ENCODE measurements at regions not wholly inside any gene's neighbourhood (a gene's known extent, or its start where the extent isn't known, plus 50 kb on each side); places are given as distances from the start of the nearest gene placed in this dataset.

DNA sequence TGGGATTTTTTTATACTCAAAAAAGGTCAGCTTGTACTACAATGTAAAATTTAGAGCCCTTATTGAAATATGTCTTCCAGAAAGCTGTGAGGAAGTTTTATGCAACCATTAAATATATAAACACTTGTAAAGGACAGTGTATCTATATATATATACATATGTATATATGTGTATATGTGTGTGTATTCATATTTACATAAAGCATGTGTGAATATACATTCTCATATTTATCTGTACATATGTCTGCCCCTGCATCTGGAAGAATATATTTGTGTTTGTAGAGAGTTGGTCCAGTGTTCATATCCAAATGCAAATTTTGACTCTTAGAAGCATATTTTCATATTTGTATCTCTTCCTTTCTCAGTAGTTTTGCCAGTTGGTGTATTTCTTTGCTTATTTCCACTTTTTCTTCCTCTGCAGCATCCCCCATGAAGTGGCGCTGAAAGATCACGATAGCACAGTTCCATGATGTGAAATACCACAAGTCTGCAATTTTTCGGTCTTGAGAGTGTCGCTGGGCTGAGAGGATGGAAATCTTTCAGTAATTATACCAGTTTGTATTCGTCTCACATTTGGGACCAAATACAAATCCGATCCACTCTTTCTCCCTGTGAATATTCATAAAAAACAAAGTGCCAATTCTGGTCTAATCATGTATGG, 311.7 kb upstream of the DPH6 start:
- DNase-seq = no peak

GRCh38 chr15:35858707-35859106, 312.7 kb upstream of the DPH6 start:
- no peak for DNase-seq

- DNase-seq = no peak
Measured at GRCh38 chr15:35863655-35864054, 317.7 kb upstream of the DPH6 start.

- no peak for DNase-seq
Measured at GRCh38 chr15:35867356-35867755, 321.4 kb upstream of the DPH6 start.

DNA sequence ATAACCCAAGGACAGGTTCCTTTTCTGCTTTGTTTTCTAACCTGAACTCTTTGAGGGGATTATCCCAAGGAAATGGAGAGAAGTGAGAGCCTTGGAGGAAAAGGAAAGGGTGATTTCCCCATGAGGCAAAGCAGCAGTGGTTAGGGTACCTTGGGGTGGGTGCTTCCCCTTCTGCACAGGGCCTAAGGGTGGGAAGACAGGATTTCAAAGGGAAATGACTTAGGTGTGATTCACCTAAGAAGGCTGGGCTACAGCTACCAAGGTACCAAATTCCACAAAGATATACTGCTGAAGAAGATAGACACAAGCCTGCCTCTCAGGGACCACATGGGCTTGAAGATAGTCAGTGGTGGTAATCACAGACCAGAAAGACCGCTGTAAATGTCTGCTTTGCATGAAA, 325.3 kb upstream of the DPH6 start:
- DNase-seq = no peak

- no peak for DNase-seq
Measured at GRCh38 chr15:35871812-35872211, 325.8 kb upstream of the DPH6 start.

GRCh38 chr15:35872577-35872976, 326.6 kb upstream of the DPH6 start:
- no peak for DNase-seq

- no peak for DNase-seq
Measured at GRCh38 chr15:35874260-35874905, 328.4 kb upstream of the DPH6 start.

DNA sequence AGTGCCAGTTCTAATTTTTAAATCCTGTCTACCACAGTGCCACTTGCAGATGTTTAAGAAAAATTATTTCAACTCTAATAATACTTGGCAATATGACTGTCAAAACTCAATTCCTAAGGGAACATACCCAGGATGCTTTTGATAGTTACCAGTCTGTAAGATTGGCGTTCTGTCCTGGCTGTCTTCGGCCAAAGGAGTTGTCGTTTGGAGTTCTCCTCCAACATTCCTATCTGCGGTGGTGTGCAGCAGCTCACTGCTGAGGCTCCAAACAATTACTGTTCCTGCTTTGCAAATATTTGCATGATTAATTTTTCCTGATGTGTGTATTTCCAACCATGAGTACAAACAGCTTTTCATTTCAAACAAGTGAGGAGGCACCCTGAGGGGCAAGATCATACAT, 330.8 kb upstream of the DPH6 start:
- DNase-seq = no peak

- no peak for DNase-seq
Measured at GRCh38 chr15:35880896-35881295, 334.9 kb upstream of the DPH6 start.

- DNase-seq = no peak
Measured at GRCh38 chr15:35885870-35886269, 339.9 kb upstream of the DPH6 start.

- no peak for DNase-seq
Measured at GRCh38 chr15:35886765-35887164, 340.8 kb upstream of the DPH6 start.

DNA sequence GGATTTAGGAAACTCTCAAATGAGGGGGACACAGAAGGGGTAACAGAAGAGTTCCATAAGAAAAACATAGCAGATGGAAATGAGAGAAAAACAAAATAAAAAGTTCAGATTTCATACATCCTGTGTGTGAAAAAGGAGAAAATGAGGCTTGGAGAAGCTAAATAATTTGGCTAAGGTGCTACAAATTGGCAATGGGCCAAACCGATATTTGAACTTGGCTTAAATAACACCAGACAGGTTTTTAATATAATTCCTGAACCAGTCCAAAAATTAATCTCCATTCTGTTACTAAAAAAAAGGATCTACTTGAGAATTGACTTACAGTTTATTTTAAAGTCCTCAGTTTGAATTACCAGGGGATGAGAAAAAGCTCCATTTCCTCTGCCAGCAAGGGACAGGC, 342.9 kb upstream of the DPH6 start:
- no peak for DNase-seq

DNA sequence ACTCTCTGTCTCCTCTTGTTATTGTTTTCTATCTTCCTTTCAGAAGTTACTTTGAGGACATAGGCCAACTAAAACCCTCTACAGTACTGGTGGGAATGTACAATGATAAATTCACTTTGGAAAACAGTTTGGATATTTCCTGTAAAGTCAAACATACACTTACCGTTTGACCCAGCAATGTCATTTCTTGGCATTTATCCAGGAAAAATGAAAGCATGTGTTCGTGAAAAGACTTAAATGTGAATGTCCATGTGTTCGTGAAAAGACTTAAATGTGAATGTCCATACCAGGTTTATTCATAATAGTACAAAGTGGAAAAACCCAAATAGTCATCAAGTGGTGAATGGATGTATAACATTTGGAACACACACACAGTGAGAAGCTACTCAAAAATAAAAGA, 361.5 kb upstream of the DPH6 start:
- peak; percentile 10 for DNase-seq

- DNase-seq = no peak
Measured at GRCh38 chr15:35909414-35909813, 363.4 kb upstream of the DPH6 start.

- DNase-seq = no peak
Measured at GRCh38 chr15:35910227-35910626, 364.3 kb upstream of the DPH6 start.

GRCh38 chr15:35911052-35911777, 365.2 kb upstream of the DPH6 start:
- DNase-seq = no peak

DNA sequence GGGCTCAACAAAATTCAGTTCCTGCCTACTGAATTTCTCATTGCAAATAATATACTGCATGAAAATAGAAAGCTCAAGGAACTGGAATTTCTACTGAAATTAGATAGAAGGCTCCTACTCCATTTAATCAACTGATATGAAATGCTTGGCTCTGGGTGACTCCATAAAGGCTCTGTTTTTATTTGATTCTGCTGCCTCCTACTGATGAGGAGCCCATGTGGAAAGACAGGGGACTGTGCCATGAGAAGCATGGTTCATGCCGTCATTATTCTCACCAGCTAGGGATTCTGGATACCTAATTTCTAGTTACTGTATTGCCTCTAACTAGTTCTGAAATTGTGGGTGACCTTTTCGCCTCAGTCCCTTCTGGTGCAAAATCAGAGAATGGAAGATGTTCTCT, 366.2 kb upstream of the DPH6 start:
- DNase-seq = no peak

- no peak for DNase-seq
Measured at GRCh38 chr15:35914573-35914972, 368.6 kb upstream of the DPH6 start.

DNA sequence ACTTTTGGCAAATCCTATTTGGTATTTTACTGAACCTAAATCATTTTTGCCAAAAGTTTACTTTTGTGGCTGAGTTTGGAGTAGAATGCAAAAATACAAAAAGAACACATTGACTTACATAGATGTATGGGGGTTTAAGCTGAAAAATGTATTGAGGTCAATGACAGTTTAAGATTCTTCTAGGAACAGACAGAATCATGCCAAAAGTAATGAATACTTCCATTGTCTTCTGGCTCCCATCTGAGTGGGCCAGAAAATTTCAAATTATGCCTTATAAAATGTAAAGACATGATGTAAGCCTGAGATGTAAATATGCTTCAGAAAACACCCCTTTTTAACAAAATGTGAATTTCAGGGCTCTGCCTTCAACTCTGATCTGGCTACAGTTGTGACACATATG, 375.1 kb upstream of the DPH6 start:
- peak; percentile 48 for DNase-seq

DNA sequence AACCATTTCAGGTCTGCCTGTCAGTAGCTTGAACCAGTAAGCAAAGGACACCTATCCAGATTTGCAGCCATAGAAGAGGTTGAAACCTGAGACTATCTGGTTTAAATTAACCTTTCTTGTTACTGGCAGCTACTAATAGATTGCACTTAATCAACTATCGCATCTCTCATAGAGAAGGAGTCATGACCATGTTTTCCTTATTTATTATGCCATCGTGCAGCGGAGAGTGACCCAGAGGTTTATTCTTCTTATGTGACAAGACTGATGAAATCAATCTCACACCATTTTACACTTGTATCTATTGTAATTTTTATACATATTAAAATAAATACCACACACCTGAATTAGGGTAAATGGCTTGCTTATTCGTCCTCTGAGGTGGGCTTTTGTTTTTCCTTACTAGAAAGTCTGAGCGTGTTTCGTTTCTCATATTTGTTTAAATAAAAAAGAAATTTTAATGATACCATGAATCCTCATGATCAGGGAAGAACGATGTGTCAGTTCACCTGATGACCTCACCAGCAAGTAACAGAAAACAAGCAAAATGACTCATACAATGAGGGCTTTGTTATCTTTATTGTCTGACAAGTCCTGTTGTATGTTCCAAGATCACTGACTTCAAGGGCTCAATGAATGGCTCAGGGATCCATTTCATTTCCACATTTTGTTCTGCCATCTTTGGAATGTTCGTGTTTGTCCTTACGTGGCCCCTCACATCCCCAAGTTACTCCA, 379.5 kb upstream of the DPH6 start:
- DNase-seq = no peak

DNA sequence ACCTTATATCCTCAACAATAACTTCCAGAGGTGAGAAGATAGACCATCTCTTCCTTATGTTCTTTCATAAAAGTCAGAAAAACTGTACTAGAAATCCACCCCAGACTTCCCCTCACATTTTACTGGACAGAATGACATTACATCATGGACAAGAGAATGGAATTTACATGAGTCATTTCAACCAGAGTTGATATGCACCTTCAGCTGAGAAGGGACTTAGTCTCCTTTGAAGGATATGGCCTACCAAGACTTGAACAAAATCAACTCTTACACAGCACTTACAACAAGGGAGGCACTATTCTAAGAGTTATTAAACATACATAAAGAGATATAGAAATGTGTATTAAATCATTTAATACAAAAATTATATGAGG, 380.0 kb upstream of the DPH6 start:
- no peak for DNase-seq

DNA sequence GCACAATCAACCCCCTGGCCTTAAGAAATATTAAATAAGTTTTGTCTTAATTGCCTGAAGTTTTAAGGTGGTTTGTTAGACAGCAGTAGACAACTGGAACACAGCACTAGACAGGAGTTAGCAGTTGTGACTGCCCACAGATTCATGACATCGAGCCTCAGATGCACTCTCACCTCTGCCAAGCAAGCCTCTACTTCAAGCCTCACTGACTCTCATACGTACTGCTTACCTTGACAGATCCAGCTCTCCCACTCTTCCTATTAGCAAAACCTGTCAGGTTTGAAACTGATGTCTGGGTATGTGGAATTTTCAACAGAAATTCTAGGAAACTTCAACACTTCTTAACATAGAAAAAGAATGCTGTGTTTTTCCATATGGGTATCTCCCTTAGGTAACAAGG, 382.9 kb upstream of the DPH6 start:
- DNase-seq = no peak
